ENCODE measurements at regions not wholly inside any gene's neighbourhood (a gene's known extent, or its start where the extent isn't known, plus 50 kb on each side); places are given as distances from the start of the nearest gene placed in this dataset.
"Not testable (repeated sequence)": the region's sequence is repeated elsewhere in the genome, so short reads cannot be mapped to it uniquely, and the experiment has no call there.

DNA sequence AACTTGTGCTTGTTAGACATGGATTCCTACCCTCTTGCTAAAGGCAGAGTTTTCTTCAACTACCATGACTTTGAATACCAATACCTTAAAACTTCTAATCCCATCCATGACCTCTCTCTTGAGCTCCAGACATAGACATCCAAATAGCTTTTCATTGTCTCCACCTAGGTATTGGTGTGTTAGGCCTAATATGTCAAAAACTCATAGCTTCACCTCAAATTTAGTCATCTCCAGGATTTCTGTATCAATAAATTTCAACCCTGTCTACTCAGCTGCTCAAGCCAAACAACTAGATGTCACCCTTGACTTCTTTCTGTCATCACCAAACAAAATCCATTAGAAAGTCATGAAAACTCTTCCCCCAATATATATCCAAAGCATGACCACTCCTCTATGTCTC, 617.7 kb upstream of the GRIA3 start:
- DNase-seq (ENCODE audit: low read depth) = no peak

DNA sequence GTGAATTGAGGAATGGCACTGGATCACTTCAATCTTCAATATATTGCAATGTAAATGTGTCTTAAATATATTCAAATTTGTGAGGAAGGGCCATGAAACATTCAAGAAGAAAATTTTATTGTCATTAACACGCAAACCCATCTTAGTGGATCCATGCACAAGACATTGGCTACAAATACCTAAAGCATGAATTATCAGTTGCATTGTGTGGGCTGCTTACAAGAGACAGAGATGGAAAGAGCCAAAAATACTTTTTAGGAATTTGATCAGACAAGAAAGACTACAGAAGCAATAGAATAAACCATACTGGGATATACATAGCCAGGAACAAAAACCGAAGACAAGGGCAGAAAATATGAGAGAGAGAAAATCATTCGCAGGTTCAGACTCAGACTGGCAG, 616.2 kb upstream of the GRIA3 start:
- no peak for DNase-seq (ENCODE audit: low read depth)

DNA sequence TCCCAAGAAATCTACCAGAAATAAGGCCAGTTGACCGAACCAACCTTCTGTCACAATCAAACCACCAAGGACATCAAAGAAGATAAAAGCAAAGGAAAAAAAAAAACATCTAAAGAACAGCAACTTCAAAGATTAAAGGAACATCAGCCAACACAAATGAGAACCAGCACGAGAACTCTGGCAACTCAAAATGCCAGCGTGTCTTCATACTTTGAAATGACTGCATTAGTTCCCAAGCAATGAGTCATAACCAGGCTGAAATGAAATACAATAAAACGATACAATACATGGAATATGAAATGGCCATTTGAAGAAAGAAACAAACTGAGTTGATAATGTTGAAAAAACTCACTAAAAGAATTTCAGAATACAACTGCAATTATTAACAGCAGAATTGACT, 611.6 kb upstream of the GRIA3 start:
- no peak for DNase-seq (ENCODE audit: low read depth)

DNA sequence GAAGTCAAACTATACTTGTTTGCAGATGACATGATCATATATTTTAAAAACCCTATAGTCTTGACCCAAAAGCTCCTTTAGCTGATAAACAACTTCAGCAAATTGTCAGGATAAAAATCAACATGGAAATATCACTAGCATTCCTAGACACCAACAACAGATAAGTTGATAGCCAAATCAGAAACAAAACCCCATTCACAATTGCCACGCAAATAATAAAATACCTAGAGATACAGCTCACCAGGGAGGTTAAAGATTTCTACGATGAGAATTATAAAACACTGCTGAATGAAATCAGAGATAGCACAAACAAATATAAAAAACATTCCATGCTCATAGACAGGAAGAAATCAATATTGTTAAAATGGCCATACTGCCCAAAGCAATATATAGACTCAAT, 605.0 kb upstream of the GRIA3 start:
- no peak for DNase-seq (ENCODE audit: low read depth)

DNA sequence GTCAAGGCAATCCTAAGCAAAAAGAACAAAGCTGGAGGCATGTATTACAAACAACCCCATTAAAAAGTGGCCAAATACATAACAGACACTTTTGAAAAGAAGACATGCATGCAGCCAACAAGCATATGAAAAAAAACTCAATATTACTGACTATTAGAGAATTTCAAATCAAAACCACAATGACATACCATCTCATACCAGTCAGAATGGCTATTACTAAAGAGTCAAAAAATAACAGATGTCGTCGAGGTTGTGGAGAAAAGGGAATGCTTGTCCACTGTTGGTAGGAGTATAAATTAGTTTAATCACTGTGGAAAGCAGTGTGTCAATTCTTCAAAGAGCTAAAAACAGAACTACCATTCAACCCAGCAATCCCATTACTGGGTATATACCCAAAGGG, 604.6 kb upstream of the GRIA3 start:
- no peak for DNase-seq (ENCODE audit: low read depth)

DNA sequence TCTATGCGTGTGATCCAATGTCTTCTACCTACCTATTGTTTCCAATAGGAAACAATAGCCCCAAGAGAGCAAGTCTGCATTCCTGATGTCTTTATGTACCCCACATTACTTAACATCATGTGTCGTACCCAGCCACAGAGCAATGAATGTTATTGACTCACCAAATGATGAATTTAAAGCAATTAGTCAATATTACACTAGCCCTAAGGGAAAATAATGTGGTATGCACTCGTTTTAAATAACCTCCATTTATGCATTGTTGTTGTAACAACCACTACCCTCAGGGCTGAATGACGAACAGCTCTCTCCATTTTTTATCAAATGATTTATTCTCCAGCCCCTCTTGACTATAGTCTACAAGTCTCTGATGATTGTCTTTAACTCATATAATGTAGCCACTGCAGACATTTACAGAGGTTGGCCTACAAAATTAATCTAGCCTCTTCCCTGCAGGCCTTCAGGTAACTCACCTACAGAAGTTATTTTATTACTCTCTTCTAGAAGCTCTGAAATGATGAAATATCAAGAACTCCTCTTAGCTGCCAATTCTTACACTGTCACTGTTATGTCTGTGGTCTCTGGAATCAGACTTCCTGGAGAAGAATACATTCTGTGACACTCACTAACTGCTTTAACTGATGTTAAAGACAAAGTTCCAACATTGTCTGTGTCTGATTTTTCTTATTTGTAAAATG, 601.7 kb upstream of the GRIA3 start:
- DNase-seq (ENCODE audit: low read depth) = no peak

DNA sequence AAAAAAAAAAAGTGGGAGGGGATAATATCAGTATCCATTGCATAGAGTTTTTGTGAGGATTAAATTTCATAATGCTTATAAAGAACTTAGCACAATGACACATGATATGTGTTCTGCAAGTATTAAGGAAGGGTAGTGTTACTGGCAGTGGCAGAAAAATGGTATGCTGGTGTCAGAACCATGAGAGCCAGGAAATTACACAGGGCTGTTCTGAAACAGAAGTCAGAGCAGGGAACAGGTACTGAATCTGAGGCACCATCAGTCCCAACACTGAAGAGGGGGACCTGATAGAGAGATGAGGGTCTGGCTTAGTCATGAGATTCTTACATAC, 601.1 kb upstream of the GRIA3 start:
- DNase-seq (ENCODE audit: low read depth) = no peak

DNA sequence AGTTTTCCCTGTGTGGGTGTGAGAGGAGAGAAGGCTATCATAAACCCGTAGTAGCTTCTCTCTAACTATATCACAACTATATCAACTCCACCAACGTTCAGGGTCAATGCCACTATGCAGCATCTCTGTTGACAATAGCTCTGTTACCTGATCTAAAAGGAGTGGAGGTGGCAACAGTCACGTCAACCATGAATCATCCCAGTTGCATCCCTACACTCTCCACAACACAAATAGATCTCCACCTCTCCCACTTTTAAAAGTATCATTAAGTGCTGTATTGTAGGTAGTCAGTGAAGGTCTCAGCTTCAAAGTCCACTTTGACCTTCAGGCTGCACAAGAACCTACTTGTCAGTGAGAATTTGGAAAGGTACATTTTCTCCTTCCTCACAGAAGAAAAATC, 600.5 kb upstream of the GRIA3 start:
- DNase-seq (ENCODE audit: low read depth) = no peak

- DNase-seq (ENCODE audit: low read depth) = no peak
These were observed 599.1 kb upstream of the GRIA3 start for GRCh38 chrX:122584981-122585380.

GRCh38 chrX:122586831-122587230, 597.2 kb upstream of the GRIA3 start:
- DNase-seq (ENCODE audit: low read depth) = no peak

GRCh38 chrX:122591546-122591945, 592.5 kb upstream of the GRIA3 start:
- no peak for DNase-seq (ENCODE audit: low read depth)

- no peak for DNase-seq (ENCODE audit: low read depth)
These were observed 587.1 kb upstream of the GRIA3 start for GRCh38 chrX:122596998-122597397.

GRCh38 chrX:122622795-122623194, 561.3 kb upstream of the GRIA3 start:
- no peak for DNase-seq (ENCODE audit: low read depth)

- no peak for DNase-seq (ENCODE audit: low read depth)
These were observed 558.8 kb upstream of the GRIA3 start for GRCh38 chrX:122625239-122625638.

- DNase-seq (ENCODE audit: low read depth) = no peak
These were observed 558.3 kb upstream of the GRIA3 start for GRCh38 chrX:122625821-122626220.

GRCh38 chrX:122626871-122627270, 557.2 kb upstream of the GRIA3 start:
- no peak for DNase-seq (ENCODE audit: low read depth)

GRCh38 chrX:122641136-122641535, 542.9 kb upstream of the GRIA3 start:
- no peak for DNase-seq (ENCODE audit: low read depth)

- DNase-seq (ENCODE audit: low read depth) = no peak
These were observed 542.3 kb upstream of the GRIA3 start for GRCh38 chrX:122641826-122642225.

- DNase-seq (ENCODE audit: low read depth) = not testable (repeated sequence)
These were observed 528.8 kb upstream of the GRIA3 start for GRCh38 chrX:122655256-122655655.

GRCh38 chrX:122666601-122667000, 517.5 kb upstream of the GRIA3 start:
- no peak for DNase-seq (ENCODE audit: low read depth)

DNA sequence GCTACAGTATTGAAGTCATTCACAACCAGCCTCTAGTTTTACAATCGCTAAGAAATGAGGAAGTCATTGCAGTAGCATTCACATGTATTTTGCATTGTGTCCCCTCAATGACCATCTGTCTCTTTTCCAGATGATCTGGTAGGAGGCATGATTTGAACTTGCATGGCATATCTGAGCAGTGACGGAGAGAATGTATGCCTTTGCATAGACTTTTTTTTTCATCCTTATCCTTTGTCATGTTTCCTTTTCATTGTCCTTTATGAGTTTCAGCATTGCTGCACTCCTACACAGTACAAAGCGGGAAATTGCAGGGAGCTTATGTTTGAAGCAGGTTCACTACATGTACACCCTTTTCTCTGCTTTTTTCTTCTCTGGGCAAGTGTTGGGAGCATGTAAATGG, 516.4 kb upstream of the GRIA3 start:
- no peak for DNase-seq (ENCODE audit: low read depth)

DNA sequence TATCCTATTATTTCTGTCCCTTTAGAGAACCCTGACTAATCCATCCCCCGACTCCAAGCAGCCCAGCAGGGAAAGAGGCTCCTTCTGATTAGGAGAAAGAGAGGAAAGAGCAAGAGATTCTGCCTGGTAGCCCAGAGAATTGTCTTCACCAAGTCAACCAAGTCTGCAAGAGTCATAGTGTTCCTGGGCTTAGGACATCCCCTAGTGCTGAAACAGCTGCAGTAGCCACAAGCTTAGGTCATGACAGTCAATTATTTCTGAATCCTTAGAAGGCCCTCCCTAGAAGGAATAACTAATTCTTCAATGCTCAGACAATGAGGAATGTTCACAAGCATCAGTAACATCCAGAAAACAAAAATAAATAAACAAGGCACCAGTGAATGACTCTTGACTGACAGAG, 480.3 kb upstream of the GRIA3 start:
- DNase-seq (ENCODE audit: low read depth) = no peak

DNA sequence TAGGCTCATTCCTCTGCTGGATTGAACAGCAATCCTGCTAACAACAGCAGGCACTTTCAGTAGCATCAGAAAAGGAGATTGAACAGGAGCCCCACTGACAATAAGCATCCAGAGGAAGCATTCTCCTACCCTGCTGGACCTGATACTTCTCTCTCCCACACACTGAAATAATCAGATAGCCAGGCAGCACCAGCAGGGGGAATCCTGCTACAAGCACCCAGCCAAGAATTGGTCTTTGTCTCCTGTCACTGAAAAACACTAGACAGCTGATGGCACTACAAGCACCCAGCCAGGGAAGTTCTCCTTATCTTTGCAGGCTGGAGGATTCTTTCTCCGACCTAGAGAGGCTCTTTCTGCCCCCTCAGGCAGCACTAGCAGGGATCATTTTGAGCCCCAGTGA, 444.3 kb upstream of the GRIA3 start:
- no peak for DNase-seq (ENCODE audit: low read depth)

- DNase-seq (ENCODE audit: low read depth) = no peak
These were observed 413.5 kb upstream of the GRIA3 start for GRCh38 chrX:122770581-122770980.

DNA sequence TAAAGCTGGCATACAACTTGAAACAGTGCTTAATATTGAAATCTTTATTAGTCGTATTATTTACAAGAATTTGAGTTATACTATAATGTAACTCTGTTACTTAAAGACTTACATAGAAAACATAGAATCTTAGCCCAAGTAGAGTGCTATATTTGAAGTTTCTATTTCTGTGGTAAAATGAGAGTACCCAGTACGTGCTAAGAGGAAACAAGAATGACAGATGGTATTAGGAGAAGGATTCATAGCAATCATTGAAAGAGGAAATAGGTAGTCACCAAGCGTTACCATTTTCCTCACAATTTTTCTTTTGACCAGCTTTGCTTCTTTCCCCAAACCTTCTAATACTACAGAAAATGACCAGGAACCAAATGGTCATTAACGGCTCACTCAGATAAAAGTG, 412.1 kb upstream of the GRIA3 start:
- no peak for DNase-seq (ENCODE audit: low read depth)
